RPMI8226 (cell line): ENCODE measurements at regions not wholly inside any gene's neighbourhood (a gene's known extent, or its start where the extent isn't known, plus 50 kb on each side); places are given as distances from the start of the nearest gene placed in this dataset.

Source experiments
- DNase-seq: peaks from one replicate; pipeline ENCODE4 v3.0.0-alpha.2; 2015

DNA sequence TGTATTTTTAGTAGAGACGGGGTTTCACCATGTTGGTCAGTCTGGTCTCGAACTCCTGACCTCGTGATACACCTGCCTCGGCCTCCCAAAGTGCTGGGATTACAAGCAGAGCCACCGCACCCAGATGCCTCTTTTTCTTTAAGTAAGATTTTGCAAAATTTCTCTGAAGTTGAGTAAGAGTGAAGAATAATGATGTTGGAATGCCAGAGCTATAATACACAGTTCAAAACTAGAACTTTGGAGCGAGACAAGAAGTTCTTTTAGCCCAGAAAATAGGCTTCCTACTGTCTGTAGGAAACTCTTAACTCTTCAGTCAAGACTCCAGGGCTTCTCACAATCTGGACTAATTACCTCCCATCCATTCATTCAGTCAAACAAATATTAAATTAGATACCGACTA is 51.4 kb downstream of the MARCHF4 start:
- DNase-seq = no peak

DNA sequence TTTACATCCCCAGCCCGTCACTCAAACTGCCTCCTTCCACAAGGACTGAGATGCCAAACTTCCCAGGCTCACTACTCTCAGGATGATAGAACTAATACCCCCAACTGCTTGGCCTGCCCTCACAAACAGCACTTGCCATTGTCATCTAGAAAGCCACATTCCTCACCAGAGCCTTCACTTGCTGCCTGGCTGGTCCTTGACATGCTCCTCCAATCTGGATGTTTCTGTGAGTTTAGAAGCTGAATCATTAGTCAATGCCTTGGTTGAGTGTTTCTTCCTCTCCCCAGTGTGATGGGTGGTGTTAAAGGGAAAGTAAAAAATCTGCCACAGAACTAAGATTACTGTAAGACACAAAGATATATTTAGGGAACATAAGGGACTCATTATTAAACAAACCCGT is 52.5 kb downstream of the MARCHF4 start:
- no peak for DNase-seq

DNA sequence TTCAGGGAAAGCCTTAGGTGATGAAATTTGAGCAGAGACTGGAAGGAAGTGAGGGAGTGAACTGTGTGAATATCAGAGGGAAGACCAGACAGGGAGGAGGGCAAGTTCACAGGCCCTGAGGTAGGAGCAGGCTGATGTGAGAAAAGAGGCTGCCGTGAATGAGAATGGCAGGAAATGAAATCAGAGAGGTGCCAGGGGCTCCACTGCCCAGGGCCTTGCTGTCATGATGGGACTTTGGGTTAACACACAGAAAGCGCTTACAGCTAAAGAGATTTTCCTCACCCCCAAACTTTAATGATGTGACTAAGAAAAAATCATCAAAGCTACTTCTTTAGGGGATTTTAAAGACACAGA is 53.8 kb downstream of the MARCHF4 start:
- no peak for DNase-seq

DNA sequence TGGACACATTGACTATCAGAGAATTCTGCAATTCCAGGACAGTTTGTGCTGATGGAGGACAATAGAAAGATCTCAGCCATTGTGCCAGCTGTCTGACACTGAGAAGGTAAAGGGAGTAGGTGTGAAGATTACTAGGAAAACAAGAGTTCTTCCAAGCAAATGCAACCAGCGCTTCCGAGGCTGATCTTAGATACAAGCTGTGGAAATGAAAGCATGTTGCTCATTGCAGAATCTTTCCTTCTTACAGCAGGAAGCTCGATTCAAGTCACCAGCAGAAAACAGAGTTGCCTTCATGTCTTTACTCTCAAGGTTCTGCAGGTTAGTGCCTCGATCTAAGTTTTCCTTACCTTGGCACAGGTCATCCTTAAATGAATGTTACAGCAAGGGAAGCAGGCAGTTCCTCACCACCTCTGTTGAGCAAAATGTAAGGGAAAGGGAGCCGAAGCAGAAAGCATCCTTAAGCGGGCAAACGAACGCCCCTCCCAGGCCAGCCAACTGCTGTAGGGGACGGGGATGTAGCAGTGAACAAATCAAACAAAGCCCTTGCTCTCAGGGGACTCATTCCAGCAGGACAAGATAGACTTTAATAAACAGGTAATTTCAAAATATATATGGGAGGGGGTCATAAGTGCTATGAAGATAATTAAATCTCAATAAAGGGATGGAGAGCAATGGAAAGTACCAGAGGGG is 54.3 kb downstream of the MARCHF4 start:
- no peak for DNase-seq

GRCh38 chr2:216316743-216317142 is 55.5 kb downstream of the MARCHF4 start:
- DNase-seq = no peak

- peak; percentile 5 for DNase-seq
Measured at GRCh38 chr2:216315802-216316603, 56.3 kb downstream of the MARCHF4 start.

DNA sequence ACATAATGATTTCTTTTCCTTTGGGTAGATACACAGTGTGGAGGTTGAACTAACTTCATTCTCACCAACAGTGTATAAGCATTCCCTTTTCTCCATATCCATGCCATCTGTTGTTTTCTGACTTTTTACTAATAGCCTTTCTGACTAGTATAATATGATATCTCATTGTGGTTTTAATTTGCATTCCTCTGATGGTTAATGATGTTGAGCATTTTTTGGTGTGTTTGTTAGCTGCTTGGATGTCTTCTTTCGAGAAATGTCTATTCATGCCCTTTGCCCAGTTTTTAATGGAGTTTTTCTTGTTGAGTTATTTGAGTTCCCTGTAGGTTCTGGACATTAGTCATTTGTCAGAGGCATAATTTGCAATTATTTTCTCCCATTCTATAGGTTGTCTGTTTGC is 59.8 kb downstream of the MARCHF4 start:
- DNase-seq = no peak

DNA sequence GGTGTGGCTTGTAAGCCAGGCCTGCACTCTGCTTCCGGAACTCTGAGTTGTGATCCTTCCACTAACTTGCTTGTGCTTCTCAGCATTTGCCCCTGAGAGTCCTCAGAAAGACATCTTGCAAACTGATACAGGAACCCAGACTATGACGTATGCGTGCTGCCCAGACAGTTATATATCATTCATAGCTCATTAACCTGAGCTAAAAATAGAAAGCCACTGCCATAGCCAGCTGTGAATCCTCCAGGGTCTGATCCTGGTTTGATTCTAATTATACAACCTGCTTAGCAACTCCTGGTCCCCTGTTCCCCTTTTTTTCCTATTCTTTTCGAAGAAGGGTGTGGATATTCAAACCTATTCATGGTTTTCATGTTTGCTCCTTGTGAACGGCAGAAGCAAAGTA is 63.7 kb downstream of the MARCHF4 start:
- DNase-seq = no peak

DNA sequence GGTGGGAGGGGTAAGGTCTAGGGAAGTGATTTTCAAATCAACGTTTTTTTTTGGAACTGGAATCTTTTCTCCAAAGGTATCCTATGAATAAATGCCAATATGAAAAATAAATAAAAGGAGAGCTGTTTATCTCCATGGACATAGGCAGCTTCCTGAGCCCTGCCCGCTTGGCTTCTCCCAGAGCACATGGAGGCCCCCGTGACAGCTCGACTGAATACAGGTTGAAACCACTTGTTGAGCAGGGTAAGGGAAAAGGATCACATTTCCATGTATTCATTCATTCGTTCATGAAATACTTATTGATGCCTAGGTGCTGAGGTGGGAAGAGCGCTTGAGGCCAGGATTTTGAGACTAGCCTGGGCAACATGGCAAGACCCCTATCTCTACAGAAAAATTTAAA is 64.8 kb downstream of the MARCHF4 start:
- DNase-seq = no peak

GRCh38 chr2:216306868-216307267 is 65.4 kb downstream of the MARCHF4 start:
- DNase-seq = no peak

DNA sequence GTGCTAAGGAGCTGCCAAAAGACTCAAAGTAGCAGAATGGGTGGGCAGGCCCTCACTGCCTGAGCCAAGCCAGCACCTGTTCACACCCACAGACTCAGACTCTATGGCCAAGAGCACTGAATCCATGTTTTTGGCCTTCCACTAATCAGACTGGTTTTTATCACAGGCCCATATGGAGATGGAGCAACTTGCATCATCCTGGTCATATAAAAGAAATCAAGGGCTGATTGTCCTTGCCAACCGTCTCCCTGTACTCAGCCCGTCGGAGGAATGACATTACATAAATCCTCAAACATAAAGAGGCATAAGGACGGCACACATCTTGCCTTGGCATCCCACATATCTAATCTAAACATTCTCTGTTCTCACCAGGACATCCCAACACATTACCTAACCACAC is 66.7 kb downstream of the MARCHF4 start:
- DNase-seq = no peak

DNA sequence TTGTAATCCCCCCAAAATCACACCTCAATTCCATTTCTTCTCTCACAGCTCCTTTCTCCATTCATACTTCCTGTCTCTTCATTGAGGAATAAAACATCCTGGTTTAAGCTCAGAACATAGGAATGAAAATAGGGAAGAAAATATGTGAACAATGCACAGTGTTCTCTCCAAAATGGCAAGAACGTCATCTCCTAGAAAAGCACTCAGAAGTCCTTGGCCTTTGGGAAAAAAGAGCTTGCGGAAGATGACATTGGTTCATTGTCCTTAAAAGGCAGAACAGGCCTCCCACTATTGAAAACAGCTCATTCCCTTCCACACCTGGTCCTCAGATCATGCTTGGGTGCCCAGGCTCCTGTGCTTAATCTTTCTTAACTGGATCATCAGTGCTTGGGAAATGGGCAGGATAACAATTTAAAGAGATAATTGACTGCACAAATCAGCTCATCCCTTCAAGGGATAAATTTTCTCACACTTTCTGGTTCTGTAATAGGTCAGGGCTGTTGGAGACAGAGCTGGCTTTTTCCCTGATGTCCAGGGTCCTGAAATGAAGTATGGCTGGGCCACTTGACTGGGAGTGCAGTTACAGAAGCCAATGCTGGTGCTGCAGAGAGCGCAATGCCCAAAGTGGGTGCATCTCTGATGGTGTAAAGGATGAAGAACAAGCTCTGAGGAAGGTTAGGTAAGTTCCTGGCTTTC is 69.2 kb downstream of the MARCHF4 start:
- DNase-seq = no peak

GRCh38 chr2:216300906-216301305 is 71.4 kb downstream of the MARCHF4 start:
- DNase-seq = no peak

GRCh38 chr2:216299588-216299987 is 72.7 kb downstream of the MARCHF4 start:
- DNase-seq = no peak

GRCh38 chr2:216298719-216299495 is 73.4 kb downstream of the MARCHF4 start:
- no peak for DNase-seq

- DNase-seq = no peak
Measured at GRCh38 chr2:216296856-216297255, 75.4 kb downstream of the MARCHF4 start.

- DNase-seq = no peak
Measured at GRCh38 chr2:216294305-216294704, 78.0 kb downstream of the MARCHF4 start.

GRCh38 chr2:216293883-216294282 is 78.4 kb downstream of the MARCHF4 start:
- no peak for DNase-seq

DNA sequence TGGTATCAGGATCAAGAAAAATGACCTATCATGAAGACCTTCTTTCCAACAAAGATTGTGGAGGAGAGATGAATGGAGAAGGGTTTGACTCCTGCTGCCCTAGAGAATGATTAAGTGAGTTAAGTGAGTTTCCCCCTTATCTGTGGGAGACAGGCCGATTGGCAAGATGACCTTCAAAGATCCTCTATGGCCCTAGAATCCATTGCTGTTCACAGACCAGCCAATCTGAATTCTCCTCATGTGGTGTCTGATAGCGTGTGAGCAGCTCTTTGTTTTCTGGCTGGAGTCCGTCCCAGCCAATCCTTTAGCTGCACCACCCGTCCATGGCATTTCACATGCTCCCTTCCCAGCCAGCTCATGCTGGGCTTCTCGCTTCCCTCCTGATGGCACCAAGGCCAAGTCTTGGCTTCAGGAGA is 79.4 kb downstream of the MARCHF4 start:
- no peak for DNase-seq

DNA sequence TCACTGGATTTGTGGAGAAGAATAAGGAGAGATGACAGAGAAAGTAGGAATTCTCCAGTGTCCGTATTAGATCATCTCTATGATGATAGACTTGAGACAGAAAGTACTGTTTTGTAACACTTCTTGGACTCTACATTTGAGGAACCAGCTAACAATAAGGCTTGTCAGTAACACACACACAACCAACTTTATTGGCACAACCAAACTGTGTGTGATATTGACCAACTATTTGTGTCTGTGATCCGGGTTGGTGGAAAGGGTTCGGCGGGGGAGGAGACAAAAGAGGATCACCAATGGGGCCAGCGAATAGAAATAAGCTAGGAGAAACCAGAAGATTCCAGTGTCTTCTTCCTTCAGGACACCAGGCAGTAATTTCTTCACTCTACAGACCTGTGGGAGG is 79.8 kb downstream of the MARCHF4 start:
- no peak for DNase-seq

GRCh38 chr2:216289470-216289869 is 82.8 kb downstream of the MARCHF4 start:
- no peak for DNase-seq

DNA sequence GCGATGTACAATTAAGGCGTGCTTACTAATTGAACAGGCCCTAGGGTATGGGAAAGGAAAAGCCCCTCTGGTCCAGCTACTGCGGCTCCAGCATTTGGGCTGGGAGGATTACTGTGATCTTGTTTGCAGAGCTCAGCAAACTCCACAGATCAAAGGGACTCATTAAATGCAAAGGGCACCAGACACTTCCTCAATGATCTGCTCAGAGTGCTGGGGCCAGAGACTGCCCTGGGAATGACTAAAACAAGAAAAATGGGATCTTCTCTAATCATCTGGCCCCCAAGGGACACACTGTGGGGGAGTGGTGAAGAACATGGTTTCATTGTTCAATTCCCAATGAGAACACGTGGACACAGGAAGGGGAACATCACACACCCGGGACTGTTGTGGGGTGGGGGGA is 85.0 kb downstream of the MARCHF4 start:
- no peak for DNase-seq

DNA sequence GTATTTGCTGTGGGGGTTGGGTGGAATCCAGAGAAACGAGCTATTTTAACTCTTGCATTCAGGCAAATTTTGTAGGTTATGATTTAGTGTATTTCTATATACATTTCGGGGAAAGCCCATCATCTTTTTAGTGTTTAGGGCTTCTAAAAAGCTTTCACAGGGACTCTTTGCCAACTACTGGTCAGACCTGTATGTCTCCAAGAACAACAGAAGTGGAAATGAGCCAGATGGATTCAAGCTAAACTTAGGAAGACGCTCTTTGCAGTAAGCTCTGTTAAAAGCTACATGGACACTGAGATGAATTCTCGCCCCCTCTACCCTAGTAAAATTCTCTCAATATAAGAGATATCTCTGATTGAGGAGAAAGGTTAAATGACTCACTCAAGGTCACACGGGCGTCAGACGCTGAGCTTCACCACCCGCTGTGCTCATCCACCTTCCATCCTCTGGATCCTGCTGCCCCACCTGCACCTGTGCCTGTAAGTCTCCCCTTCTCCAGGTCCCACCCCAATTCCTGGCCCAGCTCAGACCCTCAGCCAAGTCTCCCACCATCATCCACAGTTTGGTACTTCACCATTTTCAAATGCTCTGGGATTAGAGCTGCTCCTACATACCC is 85.6 kb downstream of the MARCHF4 start:
- no peak for DNase-seq
